HL-60/S4 treated with phorbol 12-myristate 13-acetate at 8.2 ng/mL for 4 days and 3 days (cell line): ENCODE measurements at regions not wholly inside any gene's neighbourhood (a gene's known extent, or its start where the extent isn't known, plus 50 kb on each side); places are given as distances from the start of the nearest gene placed in this dataset.
"Not testable (repeated sequence)": the region's sequence is repeated elsewhere in the genome, so short reads cannot be mapped to it uniquely, and the experiment has no call there.

Experiments used
- in situ Hi-C: fragments of 300-500 bp; cut with MboI; formaldehyde crosslinking; loops from 2 replicates; pipeline ENCODE4 v1.15.0; 2022; ENCODE audit warnings: low sequenced_read_pairs

GRCh38 chr17:15858082-15858481 lies 86.8 kb upstream of the ADORA2B start:
- in situ Hi-C loops: loop anchor here (25.0 kb wide), 1 partner anchor 129 kb away; the partner anchor contains the start of genes TTC19 and ZSWIM7

- in situ Hi-C loops: loop anchor here (25.0 kb wide), 1 partner anchor 127 kb away; the partner anchor contains the start of genes TTC19 and ZSWIM7
These were observed 84.2 kb upstream of the ADORA2B start for GRCh38 chr17:15860774-15861173.

- in situ Hi-C loops: loop anchor here (25.0 kb wide), 1 partner anchor 123 kb away; the partner anchor contains the start of genes TTC19 and ZSWIM7
These were observed 80.9 kb upstream of the ADORA2B start for GRCh38 chr17:15864061-15864460.

- in situ Hi-C loops: loop anchor here (25.0 kb wide), 1 partner anchor 123 kb away; the partner anchor contains the start of genes TTC19 and ZSWIM7
These were observed 80.5 kb upstream of the ADORA2B start for GRCh38 chr17:15864472-15864871.

GRCh38 chr17:15866015-15866414 lies 78.9 kb upstream of the ADORA2B start:
- in situ Hi-C loops: loop anchor here (25.0 kb wide), 1 partner anchor 121 kb away; the partner anchor contains the start of genes TTC19 and ZSWIM7

- in situ Hi-C loops: loop anchor here (25.0 kb wide), 1 partner anchor 120 kb away; the partner anchor contains the start of genes TTC19 and ZSWIM7
These were observed 77.6 kb upstream of the ADORA2B start for GRCh38 chr17:15867331-15867730.

GRCh38 chr17:15869868-15870267 lies 75.1 kb upstream of the ADORA2B start:
- in situ Hi-C loops: loop anchor here (25.0 kb wide), 1 partner anchor 117 kb away; the partner anchor contains the start of genes TTC19 and ZSWIM7

GRCh38 chr17:15872677-15873076 lies 72.3 kb upstream of the ADORA2B start:
- in situ Hi-C loops: loop anchor here (25.0 kb wide), 1 partner anchor 115 kb away; the partner anchor contains the start of genes TTC19 and ZSWIM7

GRCh38 chr17:15877882-15878500 lies 66.9 kb upstream of the ADORA2B start:
- in situ Hi-C loops: not testable (repeated sequence)

GRCh38 chr17:15882058-15882720 lies 62.7 kb upstream of the ADORA2B start:
- in situ Hi-C loops: no loop called here

GRCh38 chr17:15882777-15883176 lies 62.2 kb upstream of the ADORA2B start:
- in situ Hi-C loops: no loop called here

GRCh38 chr17:15883617-15884111 lies 61.3 kb upstream of the ADORA2B start:
- in situ Hi-C loops: no loop called here

- in situ Hi-C loops: no loop called here
These were observed 60.2 kb upstream of the ADORA2B start for GRCh38 chr17:15884731-15885130.

GRCh38 chr17:15885770-15886169 lies 59.2 kb upstream of the ADORA2B start:
- in situ Hi-C loops: no loop called here

- in situ Hi-C loops: no loop called here
These were observed 58.7 kb upstream of the ADORA2B start for GRCh38 chr17:15886221-15886620.

GRCh38 chr17:15886804-15887203 lies 58.1 kb upstream of the ADORA2B start:
- in situ Hi-C loops: no loop called here

GRCh38 chr17:15888436-15888835 lies 56.5 kb upstream of the ADORA2B start:
- in situ Hi-C loops: no loop called here

- in situ Hi-C loops: no loop called here
These were observed 54.5 kb upstream of the ADORA2B start for GRCh38 chr17:15890279-15890892.

GRCh38 chr17:15891318-15891717 lies 53.6 kb upstream of the ADORA2B start:
- in situ Hi-C loops: no loop called here

- in situ Hi-C loops: no loop called here
These were observed 52.7 kb upstream of the ADORA2B start for GRCh38 chr17:15892244-15892643.
